ENCODE measurements at regions not wholly inside any gene's neighbourhood (a gene's known extent, or its start where the extent isn't known, plus 50 kb on each side); places are given as distances from the start of the nearest gene placed in this dataset.
"Not testable (repeated sequence)": the region's sequence is repeated elsewhere in the genome, so short reads cannot be mapped to it uniquely, and the experiment has no call there.

- not testable (repeated sequence) for DNase-seq
Observed at GRCh38 chr10:55899472-55900147, 461.4 kb downstream of the ZWINT start.

- no peak for DNase-seq
Observed at GRCh38 chr10:55897490-55897921, 463.6 kb downstream of the ZWINT start.

GRCh38 chr10:55892276-55892675 lies 468.8 kb downstream of the ZWINT start:
- no peak for DNase-seq

- DNase-seq = no peak
Observed at GRCh38 chr10:55881588-55881987, 479.5 kb downstream of the ZWINT start.

- DNase-seq = no peak
Observed at GRCh38 chr10:55873485-55873884, 487.6 kb downstream of the ZWINT start.

GRCh38 chr10:55870186-55870585 lies 490.9 kb downstream of the ZWINT start:
- DNase-seq = no peak

- no peak for DNase-seq
Observed at GRCh38 chr10:55867848-55868247, 493.2 kb downstream of the ZWINT start.

GRCh38 chr10:55858730-55859129 lies 502.3 kb downstream of the ZWINT start:
- DNase-seq = no peak

- DNase-seq = no peak
Observed at GRCh38 chr10:55852900-55853299, 508.2 kb downstream of the ZWINT start.

- DNase-seq = no peak
Observed at GRCh38 chr10:55837273-55837672, 523.8 kb downstream of the ZWINT start.

GRCh38 chr10:55822096-55822495 lies 539.0 kb downstream of the ZWINT start:
- no peak for DNase-seq

- DNase-seq = no peak
Observed at GRCh38 chr10:55820478-55820877, 540.6 kb downstream of the ZWINT start.

- no peak for DNase-seq
Observed at GRCh38 chr10:55820071-55820470, 541.0 kb downstream of the ZWINT start.

GRCh38 chr10:55813451-55814170 lies 547.4 kb downstream of the ZWINT start:
- no peak for DNase-seq

GRCh38 chr10:55803055-55803454 lies 558.0 kb downstream of the ZWINT start:
- DNase-seq = no peak

- DNase-seq = no peak
Observed at GRCh38 chr10:55801353-55801661, 559.8 kb downstream of the ZWINT start.

GRCh38 chr10:55800602-55801352 lies 560.3 kb downstream of the ZWINT start:
- no peak for DNase-seq

- no peak for DNase-seq
Observed at GRCh38 chr10:55793024-55793423, 568.0 kb downstream of the ZWINT start.

GRCh38 chr10:55790276-55790675 lies 570.8 kb downstream of the ZWINT start:
- DNase-seq = not testable (repeated sequence)

- DNase-seq = no peak
Observed at GRCh38 chr10:55786461-55787050, 574.5 kb downstream of the ZWINT start.

- no peak for DNase-seq
Observed at GRCh38 chr10:55782181-55782580, 578.9 kb downstream of the ZWINT start.

GRCh38 chr10:55766212-55766611 lies 594.8 kb downstream of the ZWINT start:
- no peak for DNase-seq

GRCh38 chr10:55750458-55750857 lies 610.6 kb downstream of the ZWINT start:
- DNase-seq = no peak
